ENCODE measurements at regions not wholly inside any gene's neighbourhood (a gene's known extent, or its start where the extent isn't known, plus 50 kb on each side); places are given as distances from the start of the nearest gene placed in this dataset.

GRCh38 chr16:86171329-86171728, 272.4 kb downstream of the IRF8 start:
- DNase-seq: no peak

GRCh38 chr16:86175816-86176215, 276.9 kb downstream of the IRF8 start:
- no peak for DNase-seq

- DNase-seq: no peak
These were observed 277.5 kb downstream of the IRF8 start for GRCh38 chr16:86176462-86176861.

- DNase-seq: no peak
These were observed 281.3 kb downstream of the IRF8 start for GRCh38 chr16:86180244-86180643.

- DNase-seq: no peak
These were observed 281.8 kb downstream of the IRF8 start for GRCh38 chr16:86180780-86181179.

GRCh38 chr16:86181526-86181925, 282.6 kb downstream of the IRF8 start:
- DNase-seq: no peak

- no peak for DNase-seq
These were observed 285.2 kb downstream of the IRF8 start for GRCh38 chr16:86184185-86184584.

GRCh38 chr16:86185089-86185488, 286.1 kb downstream of the IRF8 start:
- no peak for DNase-seq

GRCh38 chr16:86186313-86186712, 287.4 kb downstream of the IRF8 start:
- no peak for DNase-seq

- no peak for DNase-seq
These were observed 291.0 kb downstream of the IRF8 start for GRCh38 chr16:86189934-86190333.

GRCh38 chr16:86191663-86192062, 292.7 kb downstream of the IRF8 start:
- DNase-seq: no peak

- DNase-seq: no peak
These were observed 294.7 kb downstream of the IRF8 start for GRCh38 chr16:86193528-86194193.

GRCh38 chr16:86195863-86196630, 297.1 kb downstream of the IRF8 start:
- no peak for DNase-seq

- no peak for DNase-seq
These were observed 297.9 kb downstream of the IRF8 start for GRCh38 chr16:86196687-86197391.

GRCh38 chr16:86198206-86199118, 299.5 kb downstream of the IRF8 start:
- DNase-seq: no peak

- no peak for DNase-seq
These were observed 300.2 kb downstream of the IRF8 start for GRCh38 chr16:86199182-86199581.

GRCh38 chr16:86199871-86200695, 301.1 kb downstream of the IRF8 start:
- DNase-seq: no peak

GRCh38 chr16:86200722-86201121, 301.8 kb downstream of the IRF8 start:
- no peak for DNase-seq

GRCh38 chr16:86201746-86202145, 302.8 kb downstream of the IRF8 start:
- no peak for DNase-seq

- no peak for DNase-seq
These were observed 303.3 kb downstream of the IRF8 start for GRCh38 chr16:86202267-86202666.

- DNase-seq: no peak
These were observed 303.9 kb downstream of the IRF8 start for GRCh38 chr16:86202760-86203426.
